Smooth muscle cell (in vitro differentiated cells): ENCODE measurements at regions not wholly inside any gene's neighbourhood (a gene's known extent, or its start where the extent isn't known, plus 50 kb on each side); places are given as distances from the start of the nearest gene placed in this dataset.
"Not testable (repeated sequence)": the region's sequence is repeated elsewhere in the genome, so short reads cannot be mapped to it uniquely, and the experiment has no call there.

Experiments used
- DNase-seq: peaks from one replicate; lab custom pipeline; 2025; ENCODE audit not compliant: unreplicated experiment; lab: John Stamatoyannopoulos, UW
- H2AFZ ChIP-seq: fragments of 200-600 bp; sonication (generic); 2 replicates; pipeline ENCODE4 v1.6.0; 2016; ENCODE audit warnings: antibody characterized with exemption, low read depth, mild to moderate bottlenecking
- H3F3A ChIP-seq: fragments of 200-600 bp; sonication (generic); 2 replicates; pipeline ENCODE4 v1.6.0; 2017; ENCODE audit warnings: antibody characterized with exemption, low read depth
- H3K27ac ChIP-seq: fragments of 200-600 bp; sonication (generic); 2 replicates; pipeline ENCODE4 v1.5.1; 2016; ENCODE audit warnings: low read depth, mild to moderate bottlenecking
- H3K27me3 ChIP-seq: fragments of 200-600 bp; sonication (generic); 2 replicates; pipeline ENCODE4 v1.6.1; 2016; ENCODE audit warnings: low read depth, mild to moderate bottlenecking
- H3K36me3 ChIP-seq: fragments of 200-600 bp; sonication (generic); 2 replicates; pipeline ENCODE4 v1.5.1; 2016; ENCODE audit warnings: low read depth
- H3K4me1 ChIP-seq: fragments of 200-600 bp; sonication (generic); 2 replicates; pipeline ENCODE4 v1.5.1; 2016; ENCODE audit warnings: low read depth
- H3K4me2 ChIP-seq: fragments of 200-600 bp; sonication (generic); 2 replicates; pipeline ENCODE4 v1.6.0; 2016; ENCODE audit warnings: mild to moderate bottlenecking
- H3K4me3 ChIP-seq: fragments of 200-600 bp; sonication (generic); 2 replicates; pipeline ENCODE4 v1.5.1; 2016; ENCODE audit warnings: mild to moderate bottlenecking
- H3K79me2 ChIP-seq: fragments of 200-600 bp; sonication (generic); 2 replicates; pipeline ENCODE4 v1.6.0; 2016; ENCODE audit warnings: low read depth, mild to moderate bottlenecking
- H3K9ac ChIP-seq: fragments of 200-600 bp; sonication (generic); 2 replicates; pipeline ENCODE4 v1.6.0; 2016; ENCODE audit warnings: low read depth
- H3K9me3 ChIP-seq: fragments of 200-600 bp; sonication (generic); replicated peaks from 2 replicates; pipeline ENCODE4 v1.5.1; 2016; ENCODE audit warnings: low read depth
- H4K20me1 ChIP-seq: fragments of 200-600 bp; sonication (generic); 2 replicates; pipeline ENCODE4 v1.6.0; 2016; ENCODE audit warnings: low read depth
- WGBS: methylation state at CpG from one replicate; pipeline ENCODE4 v1.1.7; 2016; ENCODE audit warnings: low lambda C conversion rate; 5-methylcytosine and 5-hydroxymethylcytosine counted together
- TF ChIP-seq, protein P1 (sequence below): fragments of 200-600 bp; sonication (generic); IDR thresholded peaks from 2 replicates; pipeline ENCODE4 v1.5.1; 2017; ENCODE audit warnings: borderline replicate concordance, mild to moderate bottlenecking, antibody characterized with exemption; ENCODE audit not compliant: insufficient read depth, poor library complexity, severe bottlenecking

DNA sequence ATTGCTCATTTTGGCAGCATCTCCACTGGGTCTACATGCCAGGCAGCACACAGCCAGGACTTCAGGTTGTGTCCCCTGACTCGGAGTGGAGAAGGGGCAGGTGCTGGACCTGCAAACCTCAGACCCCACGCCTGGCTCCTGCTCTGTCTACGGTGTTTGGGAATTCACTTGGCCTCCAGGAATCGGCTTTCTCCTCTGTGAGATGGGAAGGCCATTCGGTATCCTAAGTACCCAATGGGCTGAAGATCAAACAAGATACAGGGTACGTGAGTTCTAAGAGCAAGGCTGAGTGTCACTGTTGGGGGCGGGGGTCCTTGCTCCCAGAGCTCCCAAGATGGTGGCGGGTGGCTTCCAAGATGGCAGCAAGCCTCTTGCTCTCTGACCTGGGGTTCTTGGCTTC is 73.2 kb upstream of the EN2 start:
- Histone ChIP-seq H3F3A (no peaks in the 10 kb centered on the region), H3K4me3 (no peak overlapping the region), H3K9ac (no peak overlapping the region), H3K36me3 (no peaks in the 10 kb centered on the region), H3K27me3 (peaks cover 100% of the 10 kb centered on the region), H3K4me1 (peaks cover 12% of the 10 kb centered on the region), H3K4me2 (no peak overlapping the region), H3K79me2 (no peaks in the 10 kb centered on the region), H3K27ac (no peak overlapping the region), H2AFZ (no peak overlapping the region), H3K9me3 (no peaks in the 10 kb centered on the region), H4K20me1 (no peaks in the 10 kb centered on the region)
- TF ChIP-seq, protein P1, sequence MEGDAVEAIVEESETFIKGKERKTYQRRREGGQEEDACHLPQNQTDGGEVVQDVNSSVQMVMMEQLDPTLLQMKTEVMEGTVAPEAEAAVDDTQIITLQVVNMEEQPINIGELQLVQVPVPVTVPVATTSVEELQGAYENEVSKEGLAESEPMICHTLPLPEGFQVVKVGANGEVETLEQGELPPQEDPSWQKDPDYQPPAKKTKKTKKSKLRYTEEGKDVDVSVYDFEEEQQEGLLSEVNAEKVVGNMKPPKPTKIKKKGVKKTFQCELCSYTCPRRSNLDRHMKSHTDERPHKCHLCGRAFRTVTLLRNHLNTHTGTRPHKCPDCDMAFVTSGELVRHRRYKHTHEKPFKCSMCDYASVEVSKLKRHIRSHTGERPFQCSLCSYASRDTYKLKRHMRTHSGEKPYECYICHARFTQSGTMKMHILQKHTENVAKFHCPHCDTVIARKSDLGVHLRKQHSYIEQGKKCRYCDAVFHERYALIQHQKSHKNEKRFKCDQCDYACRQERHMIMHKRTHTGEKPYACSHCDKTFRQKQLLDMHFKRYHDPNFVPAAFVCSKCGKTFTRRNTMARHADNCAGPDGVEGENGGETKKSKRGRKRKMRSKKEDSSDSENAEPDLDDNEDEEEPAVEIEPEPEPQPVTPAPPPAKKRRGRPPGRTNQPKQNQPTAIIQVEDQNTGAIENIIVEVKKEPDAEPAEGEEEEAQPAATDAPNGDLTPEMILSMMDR, result no peak
- 88% methylated on average over 8 of the region's 8 CpGs for WGBS
- DNase-seq, result no peak

DNA sequence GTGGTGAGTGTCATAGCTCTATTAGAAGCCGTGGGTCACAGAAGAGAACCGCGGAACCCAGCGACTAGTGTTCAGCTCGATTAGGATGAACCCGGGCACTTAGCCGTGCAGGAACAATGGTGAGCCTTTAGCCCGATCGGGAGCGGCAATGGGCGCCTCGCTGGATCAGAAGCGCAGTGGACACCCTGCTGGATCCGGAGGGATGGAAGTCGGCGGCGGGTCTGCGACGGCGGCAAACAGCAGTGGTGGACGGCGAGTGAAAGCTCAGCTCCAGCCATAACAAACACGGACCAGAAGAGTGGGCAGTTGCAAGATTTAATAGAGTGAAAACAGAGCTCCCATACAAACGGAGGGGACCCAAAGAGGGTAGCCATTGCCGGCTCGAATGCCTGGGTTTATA is 72.7 kb upstream of the EN2 start:
- H2AFZ ChIP-seq, H3K9ac ChIP-seq, H4K20me1 ChIP-seq, H3K4me3 ChIP-seq, H3K79me2 ChIP-seq, H3F3A ChIP-seq, H3K9me3 ChIP-seq, H3K36me3 ChIP-seq, H3K4me2 ChIP-seq, H3K27ac ChIP-seq, DNase-seq: not testable (repeated sequence)
- WGBS, result 88% methylated on average over 26 of the region's 26 CpGs
- peaks cover 100% of the 10 kb centered on the region for H3K27me3 ChIP-seq
- H3K4me1 ChIP-seq, result peaks cover 12% of the 10 kb centered on the region

DNA sequence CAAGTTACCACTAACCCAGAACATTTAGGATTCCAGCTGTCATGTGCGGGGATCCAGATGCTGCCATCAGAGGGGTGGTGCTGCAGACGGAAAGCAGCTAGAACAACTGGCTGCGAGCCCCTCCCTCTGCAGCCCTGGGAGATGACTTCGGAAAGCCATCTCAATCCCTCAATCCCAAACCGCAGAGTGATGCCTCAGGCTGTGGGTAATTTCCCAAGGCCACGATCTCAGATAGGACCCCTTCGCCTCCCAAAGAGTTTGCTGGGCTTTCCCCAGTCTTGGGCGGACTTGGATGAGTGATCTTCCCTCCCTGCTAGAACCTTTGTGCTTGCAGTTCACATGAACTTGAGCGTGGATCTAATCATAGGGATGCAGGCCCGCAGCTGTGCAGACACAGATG is 71.3 kb upstream of the EN2 start:
- Histone ChIP-seq H3K27me3 (peaks cover 99% of the 10 kb centered on the region), H3K4me2 (no peak overlapping the region), H3K9ac (no peak overlapping the region), H4K20me1 (no peaks in the 10 kb centered on the region), H3K79me2 (no peaks in the 10 kb centered on the region), H3K9me3 (no peaks in the 10 kb centered on the region), H3K27ac (no peak overlapping the region), H3K4me3 (no peak overlapping the region), H3K36me3 (no peaks in the 10 kb centered on the region), H3F3A (no peaks in the 10 kb centered on the region), H2AFZ (no peak overlapping the region), H3K4me1 (peaks cover 7% of the 10 kb centered on the region)
- WGBS, result 72% methylated on average over 10 of the region's 10 CpGs
- no peak for DNase-seq
- TF ChIP-seq, protein P1, result no peak

DNA sequence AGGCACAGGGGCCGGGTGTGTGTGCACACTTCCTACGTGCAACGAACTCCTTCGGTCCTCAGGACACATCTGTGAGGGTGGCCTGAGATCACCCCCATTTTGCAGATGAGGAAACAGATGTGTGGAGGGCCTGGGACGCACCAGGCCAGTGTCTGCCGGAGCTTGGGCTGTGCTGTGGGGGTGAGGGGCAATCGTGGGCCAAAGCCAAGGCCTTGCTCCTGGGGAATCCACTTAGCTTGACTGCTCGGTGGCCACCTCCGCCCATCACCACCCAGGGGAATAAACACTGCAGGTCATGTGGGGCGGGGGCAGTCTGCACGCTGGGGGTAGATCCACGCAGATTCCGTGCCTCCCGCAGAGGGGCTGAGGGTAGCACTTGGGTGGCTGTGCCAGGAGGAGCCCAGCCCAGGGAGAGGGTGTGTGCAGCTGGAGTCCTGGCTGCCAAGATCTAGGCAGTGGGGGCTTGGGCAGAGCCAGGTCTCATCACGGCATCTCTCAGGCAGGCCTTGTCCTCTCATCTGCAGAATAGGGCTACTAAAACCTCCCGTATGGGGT is 70.8 kb upstream of the EN2 start:
- Histone ChIP-seq H3K79me2 (no peaks in the 10 kb centered on the region), H3K4me1 (peaks cover 1% of the 10 kb centered on the region), H3K9ac (no peak overlapping the region), H3K4me2 (no peak overlapping the region), H2AFZ (no peak overlapping the region), H3K27ac (no peak overlapping the region), H3F3A (no peaks in the 10 kb centered on the region), H3K4me3 (no peak overlapping the region), H3K36me3 (no peaks in the 10 kb centered on the region), H4K20me1 (no peaks in the 10 kb centered on the region), H3K27me3 (peaks cover 99% of the 10 kb centered on the region), H3K9me3 (no peaks in the 10 kb centered on the region)
- no peak for DNase-seq
- TF ChIP-seq, protein P1, result no peak
- WGBS, result 90% methylated on average over 16 of the region's 16 CpGs
